Activated CD4-positive, alpha-beta T cell treated with anti-CD3 and anti-CD28 coated beads, Interleukin-2, amount 50 U/mL, for 24 hours (primary cell): ENCODE measurements at regions not wholly inside any gene's neighbourhood (a gene's known extent, or its start where the extent isn't known, plus 50 kb on each side); places are given as distances from the start of the nearest gene placed in this dataset.
"Not testable (repeated sequence)": the region's sequence is repeated elsewhere in the genome, so short reads cannot be mapped to it uniquely, and the experiment has no call there.

Experiments
- DNase-seq, 2 donors: peaks; one replicate each; pipeline ENCODE4 v3.0.0-alpha.2; 2020; ENCODE audit warnings: low read depth in 1 of 2, low spot score in 1 of 2

GRCh38 chr4:160009656-160010493, 907.0 kb downstream of the RAPGEF2 start:
- DNase-seq = no peak

GRCh38 chr4:160019936-160020335, 917.1 kb downstream of the RAPGEF2 start:
- DNase-seq = no peak

- no peak for DNase-seq
Observed at GRCh38 chr4:160020804-160021203, 917.9 kb downstream of the RAPGEF2 start.

GRCh38 chr4:160021870-160022269, 919.0 kb downstream of the RAPGEF2 start:
- DNase-seq = no peak

- DNase-seq = no peak
Observed at GRCh38 chr4:160026721-160027120, 923.8 kb downstream of the RAPGEF2 start.

- no peak for DNase-seq
Observed at GRCh38 chr4:160034501-160034900, 931.6 kb downstream of the RAPGEF2 start.

- no peak for DNase-seq
Observed at GRCh38 chr4:160038615-160039014, 935.7 kb downstream of the RAPGEF2 start.

- no peak for DNase-seq
Observed at GRCh38 chr4:160044693-160045092, 941.8 kb downstream of the RAPGEF2 start.

GRCh38 chr4:160082432-160083207, 979.7 kb downstream of the RAPGEF2 start:
- DNase-seq = no peak

GRCh38 chr4:160091631-160092030, 988.8 kb downstream of the RAPGEF2 start:
- no peak for DNase-seq

GRCh38 chr4:160100316-160100715, 997.4 kb downstream of the RAPGEF2 start:
- no peak for DNase-seq

GRCh38 chr4:160110891-160111290, 1008.0 kb downstream of the RAPGEF2 start:
- no peak for DNase-seq

GRCh38 chr4:160117686-160118085, 1014.8 kb downstream of the RAPGEF2 start:
- no peak for DNase-seq

- not testable (repeated sequence) for DNase-seq
Observed at GRCh38 chr4:160125576-160126287, 1022.9 kb downstream of the RAPGEF2 start.

GRCh38 chr4:160127211-160127610, 1024.3 kb downstream of the RAPGEF2 start:
- DNase-seq = no peak

- DNase-seq = no peak
Observed at GRCh38 chr4:160129439-160129838, 1026.6 kb downstream of the RAPGEF2 start.

- DNase-seq = no peak
Observed at GRCh38 chr4:160136021-160136420, 1033.1 kb downstream of the RAPGEF2 start.

- no peak for DNase-seq
Observed at GRCh38 chr4:160141206-160141605, 1038.3 kb downstream of the RAPGEF2 start.

GRCh38 chr4:160142579-160142978, 1039.7 kb downstream of the RAPGEF2 start:
- no peak for DNase-seq

- DNase-seq = no peak
Observed at GRCh38 chr4:160143574-160143973, 1040.7 kb downstream of the RAPGEF2 start.

GRCh38 chr4:160159457-160159856, 1056.6 kb downstream of the RAPGEF2 start:
- DNase-seq = no peak

GRCh38 chr4:160161026-160161425, 1058.1 kb downstream of the RAPGEF2 start:
- no peak for DNase-seq
